Mucosa of descending colon (tissue), 3 donors: ENCODE measurements at regions not wholly inside any gene's neighbourhood (a gene's known extent, or its start where the extent isn't known, plus 50 kb on each side); places are given as distances from the start of the nearest gene placed in this dataset.

Experiments
- ATAC-seq: fragments of 200-7000 bp; cut with Tn5 transposase; one replicate; pipeline ENCODE4 v1.9.1; 2020; ENCODE audit warnings: mild to moderate bottlenecking, moderate library complexity
- DNase-seq, 3 donors: peaks; one replicate each; pipeline ENCODE4 v3.0.0-alpha.2; 2020
- H3K36me3 ChIP-seq: fragments of 200-600 bp; one replicate; pipeline ENCODE4 v1.8.0; 2021; ENCODE audit warnings: low read depth, mild to moderate bottlenecking
- H3K4me1 ChIP-seq: fragments of 200-600 bp; one replicate; pipeline ENCODE4 v1.8.0; 2021; ENCODE audit warnings: low read depth, mild to moderate bottlenecking
- H3K4me3 ChIP-seq: fragments of 200-600 bp; one replicate; pipeline ENCODE4 v1.8.0; 2021; ENCODE audit warnings: mild to moderate bottlenecking
- H3K9me3 ChIP-seq: fragments of 200-600 bp; one replicate; pipeline ENCODE4 v1.8.0; 2021; ENCODE audit warnings: mild to moderate bottlenecking
- intact Hi-C, 2 donors: fragments of 100-400 bp; cut with DNase I in 1 of 2; cut with micrococcal nuclease in 1 of 2; formaldehyde crosslinking; loops; one replicate each; pipeline versions ENCODE4 v1.11.0 to v1.11.1; 2022; cut with DNase I, micrococcal nuclease
- TF ChIP-seq, protein P1 (sequence below): fragments of 200-600 bp; IDR thresholded peaks from one replicate; pipeline ENCODE4 v1.8.0; 2022; ENCODE audit warnings: antibody characterized with exemption, mild to moderate bottlenecking
- donor health status: DM: no; HTN: no; CAD: no; lungs with moderate emphysema.
- donor health status: DM: no; HTN: no; CAD: no.
- donor health status: DM: no; HTN: yes; CAD: no.

DNA sequence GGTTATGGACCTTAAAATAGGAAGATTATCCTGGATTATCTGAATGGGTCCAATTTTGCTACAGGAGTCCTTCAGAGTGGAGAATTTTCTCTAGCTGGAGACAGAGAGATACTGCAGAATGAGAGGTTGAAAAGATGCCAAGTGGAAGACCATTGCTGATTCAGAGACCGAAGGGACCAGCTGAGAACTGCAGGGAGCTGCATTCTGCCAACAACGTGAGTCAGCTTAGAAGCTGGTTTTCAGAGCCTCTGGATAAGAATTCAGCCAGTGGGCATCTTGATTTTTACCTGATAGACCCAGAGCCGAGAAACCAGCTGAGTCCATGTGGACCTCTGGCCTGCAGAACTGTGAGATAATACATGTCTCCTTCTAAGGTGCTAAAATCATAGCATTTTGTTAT, 234.0 kb downstream of the NR2F2 start:
- no peaks in the 10 kb centered on the region for H3K9me3 ChIP-seq
- H3K36me3 ChIP-seq = no peaks in the 10 kb centered on the region
- TF ChIP-seq, protein P1, sequence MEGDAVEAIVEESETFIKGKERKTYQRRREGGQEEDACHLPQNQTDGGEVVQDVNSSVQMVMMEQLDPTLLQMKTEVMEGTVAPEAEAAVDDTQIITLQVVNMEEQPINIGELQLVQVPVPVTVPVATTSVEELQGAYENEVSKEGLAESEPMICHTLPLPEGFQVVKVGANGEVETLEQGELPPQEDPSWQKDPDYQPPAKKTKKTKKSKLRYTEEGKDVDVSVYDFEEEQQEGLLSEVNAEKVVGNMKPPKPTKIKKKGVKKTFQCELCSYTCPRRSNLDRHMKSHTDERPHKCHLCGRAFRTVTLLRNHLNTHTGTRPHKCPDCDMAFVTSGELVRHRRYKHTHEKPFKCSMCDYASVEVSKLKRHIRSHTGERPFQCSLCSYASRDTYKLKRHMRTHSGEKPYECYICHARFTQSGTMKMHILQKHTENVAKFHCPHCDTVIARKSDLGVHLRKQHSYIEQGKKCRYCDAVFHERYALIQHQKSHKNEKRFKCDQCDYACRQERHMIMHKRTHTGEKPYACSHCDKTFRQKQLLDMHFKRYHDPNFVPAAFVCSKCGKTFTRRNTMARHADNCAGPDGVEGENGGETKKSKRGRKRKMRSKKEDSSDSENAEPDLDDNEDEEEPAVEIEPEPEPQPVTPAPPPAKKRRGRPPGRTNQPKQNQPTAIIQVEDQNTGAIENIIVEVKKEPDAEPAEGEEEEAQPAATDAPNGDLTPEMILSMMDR = no peak
- no peak for ATAC-seq
- no peak for DNase-seq
- H3K4me3 ChIP-seq = no peak overlapping the region
- no peaks in the 10 kb centered on the region for H3K4me1 ChIP-seq
- intact Hi-C loops = no loop called here

DNA sequence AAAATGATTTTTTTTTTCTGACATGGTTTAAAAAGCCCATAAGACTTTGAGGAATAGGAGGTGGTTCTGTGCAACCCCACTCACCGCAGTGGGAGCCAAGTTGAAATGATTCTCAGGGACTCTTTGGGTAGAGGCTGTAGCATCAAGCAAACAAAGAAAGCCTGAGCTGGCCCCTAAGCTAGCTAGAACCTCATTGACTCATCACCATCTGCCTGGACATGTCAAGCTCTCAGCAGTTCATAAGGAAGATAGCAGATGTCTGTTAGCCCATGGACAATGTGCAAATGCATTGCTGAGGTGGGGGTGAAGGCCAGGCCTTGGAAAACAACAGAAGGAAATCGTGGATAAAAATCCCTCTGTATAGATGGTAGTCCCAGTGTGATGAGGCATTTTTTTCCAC, 234.8 kb downstream of the NR2F2 start:
- H3K4me3 ChIP-seq = no peak overlapping the region
- no peaks in the 10 kb centered on the region for H3K4me1 ChIP-seq
- intact Hi-C loops = no loop called here
- ATAC-seq (no peak), DNase-seq (no peak)
- no peaks in the 10 kb centered on the region for H3K9me3 ChIP-seq
- H3K36me3 ChIP-seq = no peaks in the 10 kb centered on the region
- TF ChIP-seq, protein P1 = no peak

GRCh38 chr15:96574782-96575181, 244.3 kb downstream of the NR2F2 start:
- ATAC-seq = no peak
- H3K4me1 ChIP-seq = no peaks in the 10 kb centered on the region
- no peak for DNase-seq
- TF ChIP-seq, protein P1 = no peak
- intact Hi-C loops = no loop called here
- H3K36me3 ChIP-seq = no peaks in the 10 kb centered on the region
- no peaks in the 10 kb centered on the region for H3K9me3 ChIP-seq
- H3K4me3 ChIP-seq = no peak overlapping the region

- TF ChIP-seq, protein P1 = no peak
- H3K4me3 ChIP-seq = no peak overlapping the region
- DNase-seq = no peak
- intact Hi-C loops = no loop called here
- no peak for ATAC-seq
- H3K4me1 ChIP-seq = no peaks in the 10 kb centered on the region
- no peaks in the 10 kb centered on the region for H3K36me3 ChIP-seq
- H3K9me3 ChIP-seq = no peaks in the 10 kb centered on the region
Measured at GRCh38 chr15:96576596-96576995, 246.1 kb downstream of the NR2F2 start.

GRCh38 chr15:96578393-96578792, 247.9 kb downstream of the NR2F2 start:
- H3K36me3 ChIP-seq = no peaks in the 10 kb centered on the region
- no peak overlapping the region for H3K4me3 ChIP-seq
- TF ChIP-seq, protein P1 = no peak
- intact Hi-C loops = no loop called here
- no peaks in the 10 kb centered on the region for H3K4me1 ChIP-seq
- no peaks in the 10 kb centered on the region for H3K9me3 ChIP-seq
- no peak for DNase-seq
- ATAC-seq = no peak

DNA sequence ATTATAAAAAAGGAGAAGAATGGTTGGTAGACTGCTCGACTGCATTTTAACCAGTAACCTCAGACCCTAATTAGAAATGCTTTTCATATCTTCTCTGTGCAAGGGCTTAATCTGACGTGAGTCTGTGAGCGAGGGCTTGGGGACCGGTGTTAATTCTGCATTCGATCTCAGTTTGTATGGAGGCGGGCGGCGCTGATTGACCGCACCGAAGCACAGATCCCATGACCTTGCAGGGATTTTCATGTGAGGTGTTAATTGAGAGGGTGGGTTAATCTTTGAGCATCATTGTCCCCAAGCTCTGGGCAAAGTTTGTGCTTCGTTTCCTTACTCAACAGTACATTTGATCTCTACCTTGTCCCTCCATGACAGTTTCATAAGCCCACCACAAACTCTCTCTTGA, 250.9 kb downstream of the NR2F2 start:
- TF ChIP-seq, protein P1 = no peak
- DNase-seq (no peak), ATAC-seq (no peak)
- no peaks in the 10 kb centered on the region for H3K9me3 ChIP-seq
- H3K36me3 ChIP-seq = no peaks in the 10 kb centered on the region
- H3K4me1 ChIP-seq = no peaks in the 10 kb centered on the region
- H3K4me3 ChIP-seq = no peak overlapping the region
- intact Hi-C loops = no loop called here
